HAP-1 (cell line): ENCODE measurements at regions not wholly inside any gene's neighbourhood (a gene's known extent, or its start where the extent isn't known, plus 50 kb on each side); places are given as distances from the start of the nearest gene placed in this dataset.

Experiments used
- DNase-seq, 2 experiments: peaks; one replicate each; pipeline ENCODE4 v3.0.0-alpha.2; 2016 to 2020; ENCODE audit warnings: low spot score in 2 of 2
- H3K27me3 ChIP-seq: fragments of 250-450 bp; sonication (Bioruptor Pico); 2 replicates; pipeline ENCODE4 v1.5.1; 2020; ENCODE audit warnings: low read depth, mild to moderate bottlenecking, moderate library complexity
- H3K36me3 ChIP-seq: fragments of 250-450 bp; sonication (Bioruptor Pico); replicated peaks from 2 replicates; pipeline ENCODE4 v1.5.1; 2020; ENCODE audit warnings: mild to moderate bottlenecking
- H3K4me1 ChIP-seq: fragments of 250-450 bp; sonication (Bioruptor Pico); 2 replicates; pipeline ENCODE4 v1.5.1; 2020; ENCODE audit warnings: mild to moderate bottlenecking
- H3K4me3 ChIP-seq: fragments of 250-450 bp; sonication (Bioruptor Pico); 2 replicates; pipeline ENCODE4 v1.5.1; 2020; ENCODE audit warnings: mild to moderate bottlenecking, moderate library complexity
- H3K9me3 ChIP-seq: fragments of 250-450 bp; sonication (Bioruptor Pico); 2 replicates; pipeline ENCODE4 v1.5.1; 2020; ENCODE audit warnings: mild to moderate bottlenecking, moderate library complexity
- in situ Hi-C: fragments of 300-500 bp; cut with MboI; formaldehyde crosslinking; loops from 3 replicates; pipeline ENCODE4 v1.14.3; 2020; ENCODE audit warnings: low sequenced_read_pairs, inconsistent platforms, mixed read lengths

DNA sequence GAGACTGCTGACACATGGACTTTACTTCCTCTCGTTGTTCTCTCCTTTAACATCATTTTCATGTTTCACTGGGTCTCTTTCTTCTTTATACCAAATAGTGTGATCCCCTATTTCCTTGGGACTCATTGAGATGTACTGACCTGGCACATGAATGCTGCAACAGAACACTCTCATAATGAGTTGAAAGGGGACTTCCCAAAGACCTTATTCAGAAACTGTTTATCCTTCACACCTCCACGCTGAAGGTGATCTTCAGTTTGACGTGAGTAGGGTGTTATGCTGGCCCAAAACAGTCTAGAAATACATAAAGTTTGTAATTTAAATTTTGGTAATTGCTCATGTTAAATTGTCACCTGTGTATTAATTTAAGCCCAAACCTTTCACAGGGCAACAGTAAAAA, 1096.8 kb upstream of the GYPC start:
- no peaks in the 10 kb centered on the region for H3K9me3 ChIP-seq
- H3K36me3 ChIP-seq: no peaks in the 10 kb centered on the region
- H3K4me1 ChIP-seq: no peaks in the 10 kb centered on the region
- H3K4me3 ChIP-seq: no peak overlapping the region
- no peak for DNase-seq
- H3K27me3 ChIP-seq: no peaks in the 10 kb centered on the region
- in situ Hi-C loops: no loop called here

DNA sequence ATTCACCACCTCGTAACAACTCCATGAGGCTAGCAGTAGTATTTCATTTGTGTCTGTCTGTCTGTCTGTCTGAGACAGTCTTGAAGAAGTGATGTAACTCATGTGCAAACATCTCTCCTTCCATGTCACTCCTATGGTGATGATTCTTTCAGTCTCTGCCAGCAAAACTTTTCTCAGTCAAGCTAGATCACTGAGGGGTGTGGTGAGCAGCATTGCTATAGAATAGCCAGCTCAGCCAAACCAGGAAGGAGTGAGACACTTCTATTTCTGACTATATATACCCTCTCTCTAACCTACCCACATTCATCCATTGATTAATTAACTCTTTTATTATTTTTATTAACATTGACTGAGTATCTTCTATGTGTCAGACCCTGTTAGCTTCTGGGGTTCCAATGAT, 1095.1 kb upstream of the GYPC start:
- H3K4me3 ChIP-seq: no peak overlapping the region
- DNase-seq: no peak
- H3K36me3 ChIP-seq: no peaks in the 10 kb centered on the region
- H3K4me1 ChIP-seq: no peaks in the 10 kb centered on the region
- no peaks in the 10 kb centered on the region for H3K27me3 ChIP-seq
- H3K9me3 ChIP-seq: no peaks in the 10 kb centered on the region
- in situ Hi-C loops: no loop called here

DNA sequence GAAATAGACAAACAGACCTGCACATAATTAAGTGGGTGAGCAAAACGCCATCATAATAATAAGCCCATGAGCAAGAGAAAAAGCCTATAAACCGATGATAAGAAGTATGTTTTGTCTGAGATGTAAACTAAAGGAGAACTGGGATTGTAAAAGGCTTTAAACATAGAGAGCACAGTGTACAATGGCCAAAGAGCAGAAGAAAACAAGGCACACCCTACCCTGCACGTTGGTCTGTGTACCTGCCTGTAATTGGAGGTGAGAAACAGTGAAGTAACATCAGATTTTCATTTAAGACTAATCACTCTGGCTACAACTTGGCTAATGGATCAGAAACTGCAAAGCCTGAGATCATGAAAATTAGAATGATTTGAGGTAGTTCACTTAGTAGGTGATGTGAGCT, 1094.7 kb upstream of the GYPC start:
- Histone ChIP-seq H3K27me3 (no peaks in the 10 kb centered on the region), H3K9me3 (no peaks in the 10 kb centered on the region), H3K4me1 (no peaks in the 10 kb centered on the region), H3K4me3 (no peak overlapping the region), H3K36me3 (no peaks in the 10 kb centered on the region)
- in situ Hi-C loops: no loop called here
- DNase-seq: no peak

DNA sequence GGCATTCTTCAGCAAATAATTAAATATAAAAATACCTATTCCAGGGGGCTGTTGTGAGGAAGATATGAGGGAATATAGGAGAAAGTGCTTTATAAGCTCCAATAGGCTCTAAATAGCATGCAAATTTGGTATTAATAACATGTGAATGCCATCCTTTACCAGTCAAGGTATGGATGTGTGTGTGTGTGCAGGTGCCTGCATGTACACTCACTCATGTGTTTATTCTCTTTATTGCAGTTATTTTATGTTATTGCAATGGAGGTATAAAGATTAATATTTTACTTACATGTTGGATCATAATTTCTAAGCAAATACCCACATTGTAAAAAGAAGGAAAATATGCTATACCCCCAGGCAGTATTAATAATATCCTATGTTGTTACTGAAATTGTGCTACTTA, 1093.0 kb upstream of the GYPC start:
- in situ Hi-C loops: no loop called here
- Histone ChIP-seq H3K27me3 (no peaks in the 10 kb centered on the region), H3K9me3 (no peaks in the 10 kb centered on the region), H3K4me1 (no peaks in the 10 kb centered on the region), H3K36me3 (no peaks in the 10 kb centered on the region), H3K4me3 (no peak overlapping the region)
- no peak for DNase-seq

DNA sequence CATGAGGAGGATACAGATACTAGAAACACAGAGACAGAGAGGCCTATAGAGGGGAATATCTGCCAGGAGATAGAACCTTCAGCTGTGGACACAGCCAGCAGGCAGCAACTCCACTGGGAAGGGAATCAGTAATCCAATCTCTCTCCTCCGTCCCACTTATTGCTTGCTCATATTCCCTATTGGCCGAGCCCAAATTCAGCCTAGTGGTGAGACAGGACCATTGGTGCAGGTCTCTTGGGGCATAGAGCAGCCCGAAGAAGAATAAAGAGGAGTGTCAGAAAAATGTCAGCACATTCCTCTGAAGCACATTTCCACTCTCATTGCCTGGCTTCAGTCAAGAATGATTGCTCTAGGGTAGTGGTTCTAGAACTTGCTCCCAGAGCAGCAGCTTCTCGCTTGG, 1091.5 kb upstream of the GYPC start:
- no peak overlapping the region for H3K4me3 ChIP-seq
- no peaks in the 10 kb centered on the region for H3K36me3 ChIP-seq
- in situ Hi-C loops: no loop called here
- H3K27me3 ChIP-seq: no peaks in the 10 kb centered on the region
- no peaks in the 10 kb centered on the region for H3K9me3 ChIP-seq
- DNase-seq: no peak
- no peaks in the 10 kb centered on the region for H3K4me1 ChIP-seq

DNA sequence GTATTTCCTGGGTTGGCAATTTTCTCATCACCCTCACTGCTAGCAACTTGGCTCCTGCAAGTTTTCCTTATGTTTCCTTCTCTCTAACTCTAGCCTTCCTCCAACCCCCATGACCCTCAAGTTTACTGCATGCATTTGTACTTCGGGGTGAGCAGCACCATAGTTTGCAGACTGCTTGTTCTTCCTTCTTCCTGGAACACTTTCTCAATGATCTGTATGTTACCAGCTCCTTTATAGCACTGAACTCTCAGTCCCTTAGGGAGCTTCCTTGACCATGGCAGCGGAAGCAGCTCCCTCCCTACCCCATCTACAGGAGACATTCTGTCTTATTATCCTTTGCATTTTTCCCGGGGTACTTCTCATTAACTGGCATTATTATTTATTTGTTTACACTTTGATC, 1089.5 kb upstream of the GYPC start:
- DNase-seq: no peak
- no peaks in the 10 kb centered on the region for H3K4me1 ChIP-seq
- H3K36me3 ChIP-seq: no peaks in the 10 kb centered on the region
- H3K9me3 ChIP-seq: no peaks in the 10 kb centered on the region
- in situ Hi-C loops: no loop called here
- H3K27me3 ChIP-seq: no peaks in the 10 kb centered on the region
- H3K4me3 ChIP-seq: no peak overlapping the region

DNA sequence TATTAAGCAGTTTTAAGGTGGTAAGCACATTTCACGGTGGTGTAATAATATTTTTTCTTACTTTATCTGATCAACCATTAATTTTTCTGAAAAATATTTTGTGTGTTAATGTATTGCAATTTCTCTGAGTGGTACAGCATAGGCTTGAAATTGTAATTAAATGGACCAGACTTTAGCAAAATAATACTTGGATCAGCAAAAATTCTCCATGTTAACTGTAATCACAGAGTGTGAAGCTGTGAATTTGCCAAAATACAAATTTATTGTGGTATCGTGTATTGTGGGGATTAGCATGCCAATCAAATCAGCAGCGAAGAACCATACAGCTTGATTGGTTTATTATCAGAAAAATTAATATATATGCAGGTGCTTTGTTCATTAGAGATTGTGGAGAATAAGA, 1088.9 kb upstream of the GYPC start:
- no peak for DNase-seq
- Histone ChIP-seq H3K36me3 (no peaks in the 10 kb centered on the region), H3K9me3 (no peaks in the 10 kb centered on the region), H3K27me3 (no peaks in the 10 kb centered on the region), H3K4me1 (no peaks in the 10 kb centered on the region), H3K4me3 (no peak overlapping the region)
- in situ Hi-C loops: no loop called here

DNA sequence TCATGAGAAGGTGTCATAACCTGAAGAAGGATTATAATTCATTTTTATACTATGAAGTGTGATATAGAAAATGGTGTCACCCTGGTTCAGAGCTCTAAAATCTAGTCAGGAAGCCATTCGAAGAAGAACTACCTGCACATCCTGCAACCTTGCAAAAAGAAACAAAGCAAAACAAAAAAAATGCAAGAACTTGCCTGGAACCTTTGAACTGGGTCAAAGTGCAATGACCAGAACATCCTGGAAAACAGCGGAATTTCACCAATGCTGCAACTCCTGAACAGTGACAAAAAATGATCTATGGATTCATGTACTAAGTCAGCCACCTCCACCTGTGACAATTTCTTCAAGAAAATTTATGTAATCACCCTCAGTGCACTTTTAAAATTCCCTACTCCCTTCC, 1083.3 kb upstream of the GYPC start:
- DNase-seq: no peak
- Histone ChIP-seq H3K4me3 (no peak overlapping the region), H3K9me3 (no peaks in the 10 kb centered on the region), H3K36me3 (no peaks in the 10 kb centered on the region), H3K27me3 (no peaks in the 10 kb centered on the region), H3K4me1 (no peaks in the 10 kb centered on the region)
- in situ Hi-C loops: no loop called here

DNA sequence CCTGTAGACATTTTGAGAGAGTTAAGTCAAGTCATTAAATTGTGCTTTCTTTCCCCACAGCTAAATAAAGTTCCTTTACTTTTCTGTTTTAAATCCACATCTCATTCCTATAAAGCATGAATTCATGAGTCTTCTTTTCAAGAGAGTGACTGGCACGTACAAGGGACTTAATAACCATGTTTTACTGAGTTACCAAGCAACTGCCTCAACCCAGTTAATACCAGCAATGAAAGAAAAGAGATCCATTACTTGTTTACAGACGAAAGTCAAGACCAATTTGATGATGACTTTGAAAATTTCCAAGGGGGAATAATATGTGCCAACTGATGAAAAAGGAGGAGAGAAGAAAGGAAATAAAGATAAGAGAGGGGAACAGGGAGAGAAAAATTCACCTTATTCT, 1082.5 kb upstream of the GYPC start:
- Histone ChIP-seq H3K9me3 (no peaks in the 10 kb centered on the region), H3K36me3 (no peaks in the 10 kb centered on the region), H3K27me3 (no peaks in the 10 kb centered on the region), H3K4me3 (no peak overlapping the region), H3K4me1 (no peaks in the 10 kb centered on the region)
- DNase-seq: no peak
- in situ Hi-C loops: no loop called here

DNA sequence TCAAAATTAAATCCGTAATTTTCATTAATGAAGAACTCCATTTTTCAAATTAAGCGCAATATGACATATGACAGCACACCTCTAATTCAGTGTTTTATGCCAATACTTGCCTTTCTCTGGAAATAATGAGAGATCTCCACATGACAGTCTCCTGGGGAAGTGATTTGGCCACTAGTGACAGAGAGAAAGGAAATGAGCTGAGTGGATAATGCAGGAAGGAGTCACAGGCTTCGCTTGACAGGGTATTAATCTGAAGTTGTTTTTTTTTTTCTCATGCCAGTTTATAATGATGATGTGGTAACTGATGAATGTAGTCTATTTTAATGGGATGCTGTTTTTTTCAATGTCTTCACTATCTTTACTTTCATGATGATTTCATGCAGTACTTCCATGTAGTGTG, 1079.4 kb upstream of the GYPC start:
- no peaks in the 10 kb centered on the region for H3K4me1 ChIP-seq
- no peaks in the 10 kb centered on the region for H3K36me3 ChIP-seq
- no peaks in the 10 kb centered on the region for H3K9me3 ChIP-seq
- H3K4me3 ChIP-seq: no peak overlapping the region
- in situ Hi-C loops: no loop called here
- H3K27me3 ChIP-seq: no peaks in the 10 kb centered on the region
- DNase-seq: no peak

DNA sequence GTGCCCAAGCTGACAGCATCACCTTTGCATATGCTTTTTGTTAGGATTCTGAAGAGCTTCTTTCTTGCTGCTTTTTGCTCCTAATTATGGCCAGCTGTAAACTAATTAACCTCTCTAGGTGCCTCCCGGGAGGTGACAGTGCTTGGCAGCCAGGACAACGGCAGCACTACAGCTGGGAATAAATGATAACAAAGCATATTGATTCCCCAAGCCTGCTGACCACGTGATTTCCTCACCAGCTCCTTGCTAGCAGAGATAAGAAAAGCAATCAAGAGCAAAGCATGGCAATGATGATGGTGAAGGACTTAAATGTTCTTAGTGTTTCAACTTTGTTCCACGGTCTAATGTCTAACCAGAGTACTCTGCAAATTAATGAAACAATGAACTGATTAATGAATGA, 1074.4 kb upstream of the GYPC start:
- Histone ChIP-seq H3K9me3 (no peaks in the 10 kb centered on the region), H3K4me3 (no peak overlapping the region), H3K36me3 (no peaks in the 10 kb centered on the region), H3K4me1 (no peaks in the 10 kb centered on the region), H3K27me3 (no peaks in the 10 kb centered on the region)
- no peak for DNase-seq
- in situ Hi-C loops: no loop called here

DNA sequence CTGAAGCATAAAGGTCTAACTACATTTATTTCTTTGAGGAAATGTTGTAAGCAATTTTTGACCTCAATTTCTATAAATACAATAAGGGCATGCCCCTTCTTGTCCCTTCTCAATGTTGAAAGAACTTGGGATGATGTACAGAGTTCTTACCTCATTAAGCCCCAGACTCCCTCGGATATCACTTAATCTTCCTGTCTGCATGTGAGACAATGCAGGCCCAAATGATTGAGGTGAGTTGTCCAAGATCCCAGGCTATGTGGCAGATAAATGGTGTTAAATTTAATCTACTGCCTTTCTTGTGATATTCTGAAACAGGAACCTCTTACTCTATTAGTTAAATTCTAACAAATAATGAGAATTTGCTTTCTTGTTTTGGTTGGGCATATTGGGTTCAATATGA, 1073.4 kb upstream of the GYPC start:
- Histone ChIP-seq H3K36me3 (no peaks in the 10 kb centered on the region), H3K9me3 (no peaks in the 10 kb centered on the region), H3K27me3 (no peaks in the 10 kb centered on the region), H3K4me1 (no peaks in the 10 kb centered on the region), H3K4me3 (no peak overlapping the region)
- no peak for DNase-seq
- in situ Hi-C loops: no loop called here

DNA sequence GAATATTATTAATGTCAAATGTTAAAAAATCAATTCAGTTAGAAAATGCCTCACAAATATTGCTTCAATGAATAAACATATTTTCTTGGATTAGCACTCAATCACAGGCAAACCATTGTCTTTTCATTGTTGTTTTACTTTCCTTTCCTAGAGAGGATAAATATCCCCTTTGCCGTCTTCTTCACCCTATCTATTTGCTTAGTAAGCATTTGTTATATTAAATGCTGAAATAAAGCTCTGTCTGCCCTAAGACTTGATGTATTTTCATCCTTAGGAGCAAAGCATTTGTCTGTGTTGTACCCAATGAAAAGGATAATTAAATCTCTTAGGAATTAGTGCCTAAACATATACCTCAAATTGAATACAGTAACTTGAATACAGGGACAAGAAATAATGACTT, 1071.2 kb upstream of the GYPC start:
- Histone ChIP-seq H3K4me3 (no peak overlapping the region), H3K36me3 (no peaks in the 10 kb centered on the region), H3K27me3 (no peaks in the 10 kb centered on the region), H3K9me3 (no peaks in the 10 kb centered on the region; the same call in 1 of the 2 replicates), H3K4me1 (no peaks in the 10 kb centered on the region)
- DNase-seq: no peak
- in situ Hi-C loops: no loop called here

DNA sequence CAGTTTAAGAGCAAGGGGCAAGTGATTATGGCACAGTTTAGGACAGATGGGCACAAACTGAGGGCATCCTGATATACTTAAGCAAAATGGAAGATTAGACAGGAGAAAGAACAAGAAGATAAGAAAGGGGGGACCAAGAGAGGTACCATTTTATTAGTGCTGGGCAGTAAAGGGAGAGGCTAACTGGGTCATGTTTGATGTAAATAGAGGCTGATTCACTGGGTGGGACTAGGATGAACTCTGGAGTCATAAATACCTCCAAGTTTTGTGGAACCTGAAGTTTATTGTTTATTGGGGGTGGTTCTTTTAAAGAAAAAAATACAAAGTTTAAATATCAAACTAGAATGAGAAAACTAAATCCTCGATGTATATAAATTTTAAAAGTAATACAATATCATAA, 1067.2 kb upstream of the GYPC start:
- H3K4me1 ChIP-seq: no peaks in the 10 kb centered on the region
- no peaks in the 10 kb centered on the region for H3K36me3 ChIP-seq
- H3K27me3 ChIP-seq: no peaks in the 10 kb centered on the region
- no peaks in the 10 kb centered on the region; the same call in 1 of the 2 replicates for H3K9me3 ChIP-seq
- no peak for DNase-seq
- in situ Hi-C loops: no loop called here
- no peak overlapping the region for H3K4me3 ChIP-seq

DNA sequence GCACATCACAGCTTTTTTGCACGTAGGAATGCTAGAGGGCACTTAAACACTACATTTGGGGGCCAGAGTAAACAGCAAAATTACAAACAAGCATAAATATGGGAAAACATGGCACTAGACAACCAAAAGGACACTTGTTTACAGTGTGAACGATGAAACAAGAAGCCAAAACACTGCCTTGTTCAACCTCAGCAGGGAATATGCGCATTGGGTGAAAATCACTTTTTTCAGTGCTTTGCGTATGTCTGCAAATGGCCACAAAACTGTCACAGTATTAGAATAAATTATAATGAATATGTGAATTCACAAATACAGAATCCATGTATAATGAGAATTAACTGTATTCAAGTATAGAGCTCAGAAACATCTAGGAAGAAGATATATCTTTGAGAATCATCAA, 1064.0 kb upstream of the GYPC start:
- no peaks in the 10 kb centered on the region; the same call in 1 of the 2 replicates for H3K9me3 ChIP-seq
- H3K27me3 ChIP-seq: no peaks in the 10 kb centered on the region
- in situ Hi-C loops: no loop called here
- no peak overlapping the region for H3K4me3 ChIP-seq
- no peak for DNase-seq
- no peaks in the 10 kb centered on the region for H3K36me3 ChIP-seq
- no peaks in the 10 kb centered on the region for H3K4me1 ChIP-seq
